ENCODE measurements at regions not wholly inside any gene's neighbourhood (a gene's known extent, or its start where the extent isn't known, plus 50 kb on each side); places are given as distances from the start of the nearest gene placed in this dataset.

- TF ChIP-seq LARP7 (IDR thresholded peaks at IDR 0.05) = no peak
- no peak for TF ChIP-seq ZNF274 (IDR thresholded peaks at IDR 0.05; ENCODE audit: insufficient read depth, insufficient read length)
- no peak for TF ChIP-seq NFYB (IDR thresholded peaks at IDR 0.05; ENCODE audit: insufficient read depth, low read depth, low read length)
- no peak for TF ChIP-seq GABPA (IDR thresholded peaks at IDR 0.05; ENCODE audit: low read depth)
- 0 out of 6 replicates have a peak, but pooled peaks of 1 of the 3 experiments have one; percentile 3 for TF ChIP-seq CTCF (IDR thresholded peaks at IDR 0.05 in 2 of 3, conservative IDR thresholded peaks at IDR 0.05 in 1 of 3; ENCODE audit: control insufficient read depth in 2 of 3, extremely low read depth in 1 of 3, insufficient read depth in 1 of 3, low read depth in 3 of 3, low read length in 3 of 3)
- TF ChIP-seq YY1 (IDR thresholded peaks at IDR 0.05; ENCODE audit: low read depth, low read length) = no peak
- TF ChIP-seq NFIC (IDR thresholded peaks at IDR 0.05; ENCODE audit: low read depth, low read length) = no peak
- no peak for TF ChIP-seq POLR2AphosphoS2 (IDR thresholded peaks at IDR 0.05; ENCODE audit: low read depth, low read length)
- no peak for TF ChIP-seq POLR2A (IDR thresholded peaks at IDR 0.05; ENCODE audit: low read depth, low read length)
- TF ChIP-seq PAX5 (IDR thresholded peaks at IDR 0.05; ENCODE audit: borderline replicate concordance, low read depth, low read length) = no peak
- TF ChIP-seq CEBPB (IDR thresholded peaks at IDR 0.05; ENCODE audit: borderline replicate concordance in 1 of 2, low read depth in 2 of 2, low read length in 2 of 2) = no peak
- no peak for TF ChIP-seq HDAC2 (IDR thresholded peaks at IDR 0.05)
These were observed 341.0 kb upstream of the TMEM132C start for GRCh38 chr12:127925971-127926370.
